ENCODE measurements at regions not wholly inside any gene's neighbourhood (a gene's known extent, or its start where the extent isn't known, plus 50 kb on each side); places are given as distances from the start of the nearest gene placed in this dataset.

DNA sequence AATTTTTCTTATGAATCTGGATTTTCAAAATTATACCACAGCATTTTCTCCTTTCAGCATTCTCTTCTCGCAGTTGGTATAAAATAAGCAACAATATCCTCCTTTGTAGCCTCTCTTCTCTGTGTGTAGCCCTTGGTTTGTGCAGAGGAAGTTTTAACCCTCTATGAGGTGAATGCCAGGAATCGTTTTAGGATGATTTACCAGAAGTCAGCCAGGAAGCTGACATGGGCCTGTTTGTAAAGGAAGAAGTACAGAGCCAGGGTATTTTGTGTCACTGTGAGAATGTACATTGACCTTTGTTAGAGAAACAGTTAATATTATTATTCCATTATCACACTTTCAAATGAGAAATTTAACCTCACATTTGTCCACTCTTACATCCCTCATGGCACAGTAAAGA is 88.9 kb upstream of the RPL34 start:
- H3K27ac ChIP-seq (ENCODE audit: low read depth in 1 of 2, low read length in 1 of 2), result no peak overlapping the region
- H3K9me3 ChIP-seq (ENCODE audit: control insufficient read depth in 4 of 4, insufficient read depth in 3 of 4, low read length in 3 of 4), result no peaks in the 10 kb centered on the region
- H3K36me3 ChIP-seq (ENCODE audit: control insufficient read depth in 4 of 4, insufficient read depth in 4 of 4, low read length in 4 of 4), result no peaks in the 10 kb centered on the region
- H3K27me3 ChIP-seq (ENCODE audit: control insufficient read depth in 3 of 3, insufficient read depth in 3 of 3, low read length in 2 of 3), result no peaks in the 10 kb centered on the region
- no peak overlapping the region for H3K4me3 ChIP-seq
- H3K4me1 ChIP-seq (ENCODE audit: control insufficient read depth in 5 of 5, insufficient read depth in 5 of 5, low read length in 5 of 5), result peaks cover 0 to 2% (median 0%) of the 10 kb centered on the region in 5 donors
- TF ChIP-seq, protein P1, sequence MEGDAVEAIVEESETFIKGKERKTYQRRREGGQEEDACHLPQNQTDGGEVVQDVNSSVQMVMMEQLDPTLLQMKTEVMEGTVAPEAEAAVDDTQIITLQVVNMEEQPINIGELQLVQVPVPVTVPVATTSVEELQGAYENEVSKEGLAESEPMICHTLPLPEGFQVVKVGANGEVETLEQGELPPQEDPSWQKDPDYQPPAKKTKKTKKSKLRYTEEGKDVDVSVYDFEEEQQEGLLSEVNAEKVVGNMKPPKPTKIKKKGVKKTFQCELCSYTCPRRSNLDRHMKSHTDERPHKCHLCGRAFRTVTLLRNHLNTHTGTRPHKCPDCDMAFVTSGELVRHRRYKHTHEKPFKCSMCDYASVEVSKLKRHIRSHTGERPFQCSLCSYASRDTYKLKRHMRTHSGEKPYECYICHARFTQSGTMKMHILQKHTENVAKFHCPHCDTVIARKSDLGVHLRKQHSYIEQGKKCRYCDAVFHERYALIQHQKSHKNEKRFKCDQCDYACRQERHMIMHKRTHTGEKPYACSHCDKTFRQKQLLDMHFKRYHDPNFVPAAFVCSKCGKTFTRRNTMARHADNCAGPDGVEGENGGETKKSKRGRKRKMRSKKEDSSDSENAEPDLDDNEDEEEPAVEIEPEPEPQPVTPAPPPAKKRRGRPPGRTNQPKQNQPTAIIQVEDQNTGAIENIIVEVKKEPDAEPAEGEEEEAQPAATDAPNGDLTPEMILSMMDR (IDR thresholded peaks at IDR 0.05; ENCODE audit: control extremely low read depth, extremely low read depth), result no peak
- no peak overlapping the region for H3K9ac ChIP-seq (ENCODE audit: insufficient read depth in 1 of 2, low read length in 2 of 2)
- 40% methylated on average over 2 of the region's 2 CpGs for WGBS, 2 donors
- ATAC-seq (ENCODE audit: insufficient read depth, low FRiP score) (no peak), DNase-seq (no peak)

DNA sequence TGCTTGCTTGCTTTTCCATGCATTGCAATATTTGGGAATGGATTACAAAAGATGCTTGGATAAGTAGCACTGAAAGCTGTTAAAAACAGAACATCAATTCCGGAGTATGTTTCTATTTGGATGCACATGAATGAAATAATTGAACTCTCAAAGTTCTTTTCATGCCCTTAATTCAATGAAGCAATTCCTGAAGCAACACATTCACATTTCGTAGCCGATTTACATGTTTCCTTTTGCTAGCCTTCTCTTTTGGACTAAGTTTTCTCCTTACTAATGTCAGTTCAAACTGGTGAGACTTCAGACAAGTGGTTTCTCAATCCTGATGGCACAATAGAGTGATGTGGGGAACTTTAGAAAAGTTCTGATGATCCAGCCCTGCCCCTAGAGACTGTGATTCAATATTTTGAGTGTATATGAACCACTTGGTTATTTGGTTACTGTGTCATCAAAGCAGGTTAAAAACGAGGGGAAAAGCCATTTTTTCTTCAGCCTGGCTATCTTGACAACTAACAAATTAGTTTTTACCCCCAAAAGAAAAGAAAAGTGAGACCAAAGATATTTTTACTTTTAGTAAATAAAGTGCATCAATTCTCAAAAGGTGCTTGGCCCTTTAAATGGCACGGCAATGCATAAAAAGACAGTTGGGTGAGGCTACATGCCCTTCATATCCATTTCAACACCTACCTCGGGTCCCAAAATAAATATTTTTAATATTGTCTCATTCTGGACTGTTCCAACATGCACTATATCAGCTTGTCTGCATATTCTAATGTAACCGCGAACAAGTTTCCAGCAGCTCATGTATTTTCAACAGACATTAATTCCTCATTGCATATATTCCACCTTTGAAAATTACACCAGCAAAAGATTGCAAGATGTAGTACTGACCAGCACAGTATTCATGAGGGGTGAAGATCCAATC is 90.1 kb upstream of the RPL34 start:
- WGBS, 2 donors, result 65 to 75% methylated on average over 8 of the region's 8 CpGs
- H3K9ac ChIP-seq (ENCODE audit: insufficient read depth in 1 of 2, low read length in 2 of 2), result no peak overlapping the region
- DNase-seq (no peak), ATAC-seq (ENCODE audit: insufficient read depth, low FRiP score) (no peak)
- H3K36me3 ChIP-seq (ENCODE audit: control insufficient read depth in 4 of 4, insufficient read depth in 4 of 4, low read length in 4 of 4), result no peaks in the 10 kb centered on the region
- H3K9me3 ChIP-seq (ENCODE audit: control insufficient read depth in 4 of 4, insufficient read depth in 3 of 4, low read length in 3 of 4), result no peaks in the 10 kb centered on the region
- no peak overlapping the region for H3K27ac ChIP-seq (ENCODE audit: low read depth in 1 of 2, low read length in 1 of 2)
- H3K4me1 ChIP-seq (ENCODE audit: control insufficient read depth in 5 of 5, insufficient read depth in 5 of 5, low read length in 5 of 5), result peaks cover 0 to 2% (median 0%) of the 10 kb centered on the region in 5 donors
- no peak overlapping the region for H3K4me3 ChIP-seq
- no peaks in the 10 kb centered on the region for H3K27me3 ChIP-seq (ENCODE audit: control insufficient read depth in 3 of 3, insufficient read depth in 3 of 3, low read length in 2 of 3)
- TF ChIP-seq, protein P1 (IDR thresholded peaks at IDR 0.05; ENCODE audit: control extremely low read depth, extremely low read depth), result no peak

DNA sequence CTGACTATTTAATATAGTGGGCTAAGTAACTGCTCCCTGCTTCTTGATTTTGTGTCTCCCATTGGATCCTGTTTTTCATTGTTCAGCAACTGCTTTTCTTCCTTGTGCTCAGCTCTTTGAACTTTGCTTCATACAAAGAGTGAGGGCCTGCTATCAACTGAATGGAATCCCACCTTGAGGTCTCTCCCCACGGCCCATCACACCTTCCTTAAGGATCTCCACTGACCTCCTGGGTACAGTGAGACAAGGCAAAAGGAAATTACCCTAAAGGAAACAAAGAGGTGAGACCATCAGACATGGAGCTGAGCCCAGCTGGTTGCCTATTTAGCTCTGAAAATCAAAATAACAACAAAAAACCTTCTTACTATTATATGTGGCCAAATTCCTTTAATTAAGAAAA is 91.3 kb upstream of the RPL34 start:
- TF ChIP-seq, protein P1 (IDR thresholded peaks at IDR 0.05; ENCODE audit: control extremely low read depth, extremely low read depth), result no peak
- ATAC-seq (ENCODE audit: insufficient read depth, low FRiP score) (no peak), DNase-seq (no peak)
- Histone ChIP-seq H3K27me3 (ENCODE audit: control insufficient read depth in 3 of 3, insufficient read depth in 3 of 3, low read length in 2 of 3) (no peaks in the 10 kb centered on the region), H3K27ac (ENCODE audit: low read depth in 1 of 2, low read length in 1 of 2) (no peak overlapping the region), H3K4me1 (ENCODE audit: control insufficient read depth in 5 of 5, insufficient read depth in 5 of 5, low read length in 5 of 5) (peaks cover 0 to 2% (median 0%) of the 10 kb centered on the region in 5 donors), H3K9ac (ENCODE audit: insufficient read depth in 1 of 2, low read length in 2 of 2) (no peak overlapping the region), H3K9me3 (ENCODE audit: control insufficient read depth in 4 of 4, insufficient read depth in 3 of 4, low read length in 3 of 4) (no peaks in the 10 kb centered on the region), H3K4me3 (no peak overlapping the region), H3K36me3 (ENCODE audit: control insufficient read depth in 4 of 4, insufficient read depth in 4 of 4, low read length in 4 of 4) (no peaks in the 10 kb centered on the region)
- WGBS, 2 donors, result 64 to 74% methylated on average over 1 of the region's 1 CpG
